Transverse colon (tissue), 4 donors: ENCODE measurements at regions not wholly inside any gene's neighbourhood (a gene's known extent, or its start where the extent isn't known, plus 50 kb on each side); places are given as distances from the start of the nearest gene placed in this dataset.

ENCODE experiments used
- DNase-seq: peaks from one replicate; pipeline ENCODE4 v3.0.0-alpha.2; 2019
- H3K27ac ChIP-seq, 4 donors: fragments of 200-600 bp; sonication (generic); 2 replicates each; pipeline ENCODE4 v1.5.1; 2016 to 2018; ENCODE audit warnings: inconsistent platforms in 4 of 4
- H3K27me3 ChIP-seq: fragments of 200-600 bp; sonication (generic); 2 replicates; pipeline ENCODE4 v1.5.1; 2017; ENCODE audit warnings: inconsistent platforms
- H3K36me3 ChIP-seq, 4 donors: fragments of 200-600 bp; sonication (generic); 2 replicates each; pipeline ENCODE4 v1.5.1; 2017 to 2019; ENCODE audit warnings: inconsistent platforms in 4 of 4
- H3K4me1 ChIP-seq, 4 donors: fragments of 200-600 bp; sonication (generic); 2 replicates each; pipeline ENCODE4 v1.5.1; 2017 to 2020; ENCODE audit warnings: inconsistent platforms in 4 of 4
- H3K4me3 ChIP-seq, 4 donors: fragments of 200-600 bp; sonication (generic); 1 replicate in 1 of 4; 2 replicates in 3 of 4; pipeline versions ENCODE4 v1.5.1 to v1.6.1; 2017 to 2019; ENCODE audit warnings: inconsistent platforms in 4 of 4
- H3K9me3 ChIP-seq, 2 donors: fragments of 200-600 bp; sonication (generic); 2 replicates each; pipeline ENCODE4 v1.5.1; 2017 to 2019; ENCODE audit warnings: inconsistent platforms in 2 of 2
- CTCF ChIP-seq, 5 experiments: fragments of 200-600 bp in 3 of 5; fragments of 450-650 bp in 2 of 5; sonication (generic) in 3 of 5; IDR thresholded peaks; 1 replicate in 2 of 5; 2 replicates in 3 of 5; pipeline ENCODE4 v1.5.1; 2016 to 2017; ENCODE audit warnings: antibody characterized with exemption in 5 of 5, inconsistent platforms in 3 of 5, mild to moderate bottlenecking in 2 of 5, moderate library complexity in 1 of 5
- EP300 ChIP-seq: sonication (generic); formaldehyde crosslinking; IDR thresholded peaks from one replicate; pipeline ENCODE4 v1.6.1; 2017; ENCODE audit warnings: antibody characterized with exemption, low read depth
- POLR2A ChIP-seq: fragments of 450-650 bp; IDR thresholded peaks from one replicate; pipeline ENCODE4 v1.6.1; 2016; ENCODE audit warnings: antibody characterized with exemption, mild to moderate bottlenecking, moderate library complexity
- POLR2AphosphoS5 ChIP-seq, 3 donors: sonication (generic); formaldehyde crosslinking; IDR thresholded peaks; one replicate each; pipeline ENCODE4 v1.6.1; 2016; ENCODE audit warnings: antibody characterized with exemption in 3 of 3
- WGBS, 2 donors: methylation state at CpG; one replicate each; pipeline ENCODE4 v1.1.5; 2018; ENCODE audit warnings: low coverage in 1 of 2; 5-methylcytosine and 5-hydroxymethylcytosine counted together
- in situ Hi-C, 4 donors: fragments of 200-750 bp; cut with MboI; loops; one replicate each; pipeline versions ENCODE4 v1.15.0 to v1.15.1; 2017; ENCODE audit warnings: low sequenced_read_pairs in 3 of 4, low pct_ligation_motif_present in 1 of 4, low pct_unique_long_range_greater_than_20kb in 1 of 4
- intact Hi-C: fragments of 100-400 bp; cut with DNase I; formaldehyde crosslinking; loops from one replicate; pipeline ENCODE4 v1.15.1; 2023; ENCODE audit warnings: low total_unique reads

- Histone ChIP-seq H3K9me3 (no peaks in the 10 kb centered on the region), H3K27ac (no peak overlapping the region), H3K36me3 (no peaks in the 10 kb centered on the region), H3K4me1 (no peaks in the 10 kb centered on the region), H3K4me3 (no peak overlapping the region), H3K27me3 (no peaks in the 10 kb centered on the region)
- TF ChIP-seq POLR2AphosphoS5 (IDR thresholded peaks at IDR 0.05), result no peak
- TF ChIP-seq CTCF (IDR thresholded peaks at IDR 0.05), result no peak
- TF ChIP-seq POLR2A, result no peak
- no peak for TF ChIP-seq EP300
- WGBS, 2 donors, result 75 to 79% methylated on average over 5 of the region's 5 CpGs
- intact Hi-C loops (no loop called here), in situ Hi-C loops (no loop called here)
- no peak for DNase-seq
Measured at GRCh38 chr2:199163613-199164458, 293.9 kb downstream of the SATB2 start.

GRCh38 chr2:199160677-199161465, 296.9 kb downstream of the SATB2 start:
- H3K27ac ChIP-seq, result no peak overlapping the region
- WGBS, 2 donors, result 70 to 78% methylated on average over 1 of the region's 1 CpG
- no peaks in the 10 kb centered on the region for H3K36me3 ChIP-seq
- TF ChIP-seq POLR2A (no peak), CTCF (IDR thresholded peaks at IDR 0.05) (no peak), POLR2AphosphoS5 (IDR thresholded peaks at IDR 0.05) (no peak), EP300 (no peak)
- no peak overlapping the region for H3K4me3 ChIP-seq
- no peaks in the 10 kb centered on the region for H3K4me1 ChIP-seq
- intact Hi-C loops, result no loop called here
- H3K9me3 ChIP-seq, result no peaks in the 10 kb centered on the region
- no peaks in the 10 kb centered on the region for H3K27me3 ChIP-seq
- in situ Hi-C loops, result no loop called here
- DNase-seq, result no peak

GRCh38 chr2:199160081-199160480, 297.7 kb downstream of the SATB2 start:
- no peaks in the 10 kb centered on the region for H3K36me3 ChIP-seq
- 75 to 81% methylated on average over 4 of the region's 4 CpGs for WGBS, 2 donors
- intact Hi-C loops (no loop called here), in situ Hi-C loops (no loop called here)
- no peak for TF ChIP-seq EP300
- TF ChIP-seq POLR2A, result no peak
- TF ChIP-seq CTCF (IDR thresholded peaks at IDR 0.05), result no peak
- no peak for TF ChIP-seq POLR2AphosphoS5 (IDR thresholded peaks at IDR 0.05)
- H3K4me3 ChIP-seq, result no peak overlapping the region
- H3K27ac ChIP-seq, result no peak overlapping the region
- H3K9me3 ChIP-seq, result no peaks in the 10 kb centered on the region
- no peaks in the 10 kb centered on the region for H3K4me1 ChIP-seq
- no peak for DNase-seq
- no peaks in the 10 kb centered on the region for H3K27me3 ChIP-seq

- H3K4me1 ChIP-seq, result no peaks in the 10 kb centered on the region
- no peaks in the 10 kb centered on the region for H3K36me3 ChIP-seq
- TF ChIP-seq CTCF (IDR thresholded peaks at IDR 0.05) (no peak), POLR2AphosphoS5 (IDR thresholded peaks at IDR 0.05) (no peak)
- in situ Hi-C loops, result no loop called here
- H3K27me3 ChIP-seq, result no peaks in the 10 kb centered on the region
- no peak for DNase-seq
- intact Hi-C loops, result no loop called here
- no peak overlapping the region for H3K4me3 ChIP-seq
- H3K27ac ChIP-seq, result no peak overlapping the region
- H3K9me3 ChIP-seq, result no peaks in the 10 kb centered on the region
- 76 to 86% methylated on average over 3 of the region's 3 CpGs for WGBS, 2 donors
Measured at GRCh38 chr2:199148076-199148845, 309.5 kb downstream of the SATB2 start.
